HG02970 (cell line): ENCODE measurements at regions not wholly inside any gene's neighbourhood (a gene's known extent, or its start where the extent isn't known, plus 50 kb on each side); places are given as distances from the start of the nearest gene placed in this dataset.

Source experiments
- ATAC-seq: cut with Tn5 transposase; IDR thresholded peaks from one replicate; pipeline ENCODE4 v1.9.1; 2021; ENCODE audit warnings: mild to moderate bottlenecking, moderate library complexity, moderate number of reproducible peaks; ENCODE audit not compliant: unreplicated experiment, low FRiP score

DNA sequence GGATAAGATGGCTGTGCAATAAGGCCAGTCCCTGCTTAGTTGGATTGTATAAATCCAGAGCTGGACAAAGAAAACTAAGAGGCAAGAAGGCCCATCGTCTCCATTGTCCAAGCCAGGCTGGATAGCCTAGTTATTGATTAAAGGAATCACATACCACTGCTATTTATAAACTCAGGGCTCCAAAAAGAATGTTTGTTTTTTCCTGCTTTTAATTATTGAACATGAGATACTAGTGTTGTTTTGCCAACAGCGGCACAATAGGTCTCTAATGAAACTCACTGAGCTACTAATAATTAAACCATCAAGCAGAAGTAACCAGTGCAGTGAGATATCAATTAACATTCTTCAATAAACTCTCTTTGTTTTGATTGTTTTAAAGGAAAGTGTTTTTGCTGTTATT, 259.7 kb downstream of the INSC start:
- no peak for ATAC-seq

DNA sequence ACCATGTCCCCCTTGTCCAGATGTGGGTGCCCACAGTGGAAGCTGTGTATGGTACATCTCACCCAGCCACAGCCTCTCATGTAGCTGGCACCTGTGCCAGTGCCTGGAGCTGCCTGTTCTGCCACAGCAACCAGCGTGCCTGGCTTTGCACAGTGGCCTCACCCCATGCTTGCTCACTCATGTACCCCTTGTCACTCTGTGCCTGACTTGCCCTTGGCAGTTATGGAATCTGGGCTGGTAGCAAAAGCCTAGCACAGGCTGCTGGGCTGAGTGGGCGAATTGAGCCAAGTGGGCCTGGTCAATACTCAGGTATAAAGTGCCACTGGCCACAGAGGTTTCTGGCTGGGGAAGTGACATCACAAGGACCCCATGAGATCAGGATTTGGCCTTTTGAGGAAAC, 264.2 kb downstream of the INSC start:
- ATAC-seq: no peak

DNA sequence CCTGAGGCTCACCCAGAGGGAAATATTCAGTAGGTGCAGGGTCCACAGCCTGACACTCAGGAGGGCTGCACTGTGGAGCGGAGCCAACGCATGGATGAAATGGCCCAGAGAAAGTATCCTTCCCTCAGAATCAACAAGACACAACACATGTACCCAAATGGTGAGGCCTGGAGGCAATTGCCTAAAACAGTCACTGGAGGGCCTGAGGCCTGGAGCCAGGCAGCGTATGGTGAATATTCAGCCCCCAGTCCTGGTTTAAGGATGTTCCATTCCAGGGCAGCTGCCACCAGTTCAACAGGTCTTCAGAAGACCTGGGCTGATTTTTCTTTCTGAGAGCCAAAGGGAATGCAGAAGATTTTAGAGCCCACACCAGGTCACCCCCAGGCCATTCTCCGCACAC, 264.8 kb downstream of the INSC start:
- no peak for ATAC-seq

DNA sequence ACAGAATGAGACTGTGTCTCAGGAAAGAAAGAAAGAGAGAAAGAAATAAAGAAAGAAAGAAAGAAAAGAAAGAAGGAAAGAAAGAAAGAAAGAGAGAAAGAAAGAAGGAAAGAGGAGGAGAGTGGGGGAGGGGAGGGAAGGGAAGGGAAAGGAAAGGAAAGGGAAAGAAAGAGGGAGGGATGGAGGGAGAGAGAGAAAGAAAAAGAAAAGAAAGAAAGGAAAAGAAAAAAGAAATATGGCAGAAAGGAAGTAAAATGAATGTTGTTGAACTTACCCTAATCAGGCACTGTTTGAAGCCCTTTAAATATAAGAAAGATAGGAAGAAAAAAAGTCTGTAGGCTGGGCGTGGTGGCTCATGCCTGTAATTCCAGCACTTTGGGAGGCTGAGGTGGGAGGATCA, 276.1 kb downstream of the INSC start:
- no peak for ATAC-seq

DNA sequence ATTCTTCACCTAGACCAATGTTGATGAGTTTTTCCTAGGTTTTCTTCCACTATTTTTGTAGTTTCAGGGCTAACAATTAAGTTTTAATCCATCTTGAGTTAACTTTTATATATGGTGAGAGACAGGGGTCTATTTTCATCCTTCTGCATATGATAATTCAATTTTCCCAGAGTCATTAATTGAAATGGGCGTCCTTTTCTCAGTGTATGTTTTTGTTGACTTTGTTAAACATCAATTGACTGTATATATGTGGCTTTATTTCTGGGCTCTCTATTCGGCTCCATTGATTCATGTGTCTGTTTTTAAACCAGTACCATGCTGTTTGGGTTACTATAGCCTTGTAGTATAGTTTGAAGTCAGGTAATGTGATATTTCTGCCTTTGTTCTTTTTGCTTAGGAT, 282.1 kb downstream of the INSC start:
- no peak for ATAC-seq

DNA sequence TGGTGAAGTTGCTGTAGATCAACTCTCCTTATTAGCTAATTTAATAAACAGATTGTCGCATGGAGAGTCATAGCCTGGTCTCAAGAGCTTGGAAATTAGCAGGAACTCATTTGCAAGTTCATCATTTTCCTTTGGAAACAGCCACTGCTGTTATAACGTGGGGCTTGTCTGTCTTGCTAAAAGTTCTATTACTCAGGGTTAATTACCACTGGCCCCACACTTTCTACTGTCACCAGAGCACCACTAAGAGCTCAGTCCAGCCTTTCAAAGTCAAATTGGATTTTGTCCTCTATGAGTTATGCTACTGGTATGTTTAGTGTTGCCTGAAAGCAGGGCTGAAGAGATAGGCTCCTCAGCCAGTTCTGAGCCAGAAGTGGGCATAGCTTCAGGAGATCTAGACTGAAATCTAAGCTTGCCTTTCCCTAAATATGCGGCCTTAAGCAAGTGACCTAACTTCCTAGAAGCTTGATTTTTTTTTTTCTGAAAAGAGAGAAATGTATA, 292.2 kb downstream of the INSC start:
- no peak for ATAC-seq

DNA sequence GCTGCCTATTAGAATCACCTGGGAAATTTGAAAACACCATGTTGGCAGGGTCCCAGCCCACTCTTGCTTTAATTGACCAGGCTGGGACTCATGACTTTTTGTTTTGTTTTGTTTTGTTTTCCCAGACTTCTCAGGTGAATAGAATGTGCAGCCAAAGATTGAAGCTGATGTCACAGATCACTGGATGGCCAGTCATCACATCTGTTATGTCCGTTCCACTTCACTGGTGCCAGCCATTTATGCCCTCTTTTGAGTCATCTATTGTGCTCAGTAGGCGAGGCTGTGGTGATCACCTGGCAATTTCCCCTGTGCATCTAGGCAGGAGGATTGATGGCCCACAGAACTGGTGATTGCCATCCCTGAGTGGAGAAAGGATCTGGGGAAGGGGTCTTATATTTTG, 297.3 kb downstream of the INSC start:
- no peak for ATAC-seq

DNA sequence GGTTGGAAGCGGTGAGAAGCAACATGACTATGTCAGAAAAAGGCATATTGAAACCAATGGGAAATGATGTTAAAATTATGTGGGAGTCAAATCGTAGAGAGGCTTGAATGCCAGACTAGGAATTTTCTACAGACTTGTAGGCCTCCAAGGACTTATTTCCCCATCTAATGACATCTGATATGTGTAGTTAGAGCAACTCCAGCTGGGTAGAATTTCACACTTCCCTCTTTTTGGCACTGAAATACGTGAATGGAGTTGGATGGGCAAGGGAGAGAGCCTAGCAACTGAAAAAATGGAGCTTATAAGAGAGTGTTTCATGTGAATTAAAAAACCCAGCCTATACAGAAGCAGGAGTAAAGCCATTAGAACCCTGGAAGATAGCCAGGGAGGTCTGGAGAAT, 304.2 kb downstream of the INSC start:
- ATAC-seq: no peak

DNA sequence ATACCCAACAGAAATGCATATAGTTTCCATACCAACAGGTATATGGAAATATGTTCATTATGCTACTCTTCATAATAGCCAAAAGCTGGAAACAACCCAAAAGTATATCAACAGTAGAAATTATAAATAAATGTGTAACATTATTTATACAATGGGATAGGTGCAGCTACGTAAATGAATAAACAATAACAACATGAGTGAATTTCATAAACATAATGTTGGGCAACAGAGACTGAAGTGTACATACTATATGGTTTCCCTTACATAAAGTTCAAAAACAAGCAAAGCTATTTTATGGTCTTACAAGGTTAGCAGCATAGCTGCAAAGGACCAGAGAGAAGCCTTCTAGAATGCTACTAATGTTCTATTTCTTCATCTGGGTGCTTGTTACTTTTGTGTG, 305.0 kb downstream of the INSC start:
- ATAC-seq: no peak

DNA sequence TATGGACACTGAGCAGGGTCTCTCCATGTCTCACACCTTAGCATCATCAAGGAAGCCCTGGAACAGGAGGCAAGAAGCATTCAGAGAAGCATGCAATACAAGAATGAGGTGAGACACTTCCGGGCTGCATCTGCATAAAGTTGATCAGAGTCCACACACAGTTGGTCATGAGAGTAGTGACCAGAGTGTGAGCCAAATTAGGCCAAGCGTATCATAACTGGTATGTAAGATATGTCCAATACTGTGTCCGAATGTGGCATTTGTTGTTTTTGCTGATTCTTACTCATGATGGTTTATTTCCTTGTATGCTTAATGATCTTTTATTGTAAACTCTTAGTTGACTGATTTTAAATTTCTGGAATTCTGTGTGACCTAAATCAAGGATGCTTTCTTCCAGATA, 315.7 kb downstream of the INSC start:
- no peak for ATAC-seq

DNA sequence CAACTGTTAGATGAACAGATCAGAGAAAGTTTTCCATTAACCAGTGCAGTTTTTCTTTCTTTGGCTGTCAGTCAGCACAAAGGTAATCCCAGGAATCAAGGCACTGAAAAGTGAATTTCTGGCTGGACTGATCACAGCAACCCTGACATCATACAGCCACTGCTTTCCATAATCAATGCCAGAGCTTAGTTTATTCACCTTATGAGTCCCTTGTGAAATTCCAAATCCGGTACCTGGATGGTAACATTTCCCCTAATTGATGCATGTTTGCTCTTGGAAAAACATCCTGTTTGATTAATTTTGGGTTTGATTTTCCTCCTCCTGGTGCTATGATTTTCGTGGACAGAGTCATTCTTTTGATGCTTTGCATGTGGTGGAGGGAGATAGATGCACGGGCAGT, 319.8 kb downstream of the INSC start:
- no peak for ATAC-seq

DNA sequence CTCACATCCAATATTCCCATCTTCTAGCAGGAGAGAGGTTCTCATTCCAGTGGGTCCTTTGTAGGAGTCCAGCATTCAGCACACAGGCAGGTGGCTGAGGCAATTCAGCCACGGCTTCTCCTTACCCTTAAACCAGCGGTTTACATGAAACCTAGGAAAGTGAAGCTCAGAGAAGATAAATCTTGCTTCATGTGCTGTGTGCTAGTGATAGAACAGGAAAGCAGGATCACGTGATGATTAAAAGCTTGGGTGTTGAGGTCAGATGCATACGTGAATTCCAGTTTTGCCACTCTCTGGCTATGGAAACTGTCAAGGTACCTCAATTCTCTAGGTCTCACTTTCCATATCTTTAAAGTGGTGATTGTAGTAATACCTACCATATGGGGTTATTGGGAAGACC, 331.6 kb downstream of the INSC start:
- no peak for ATAC-seq

DNA sequence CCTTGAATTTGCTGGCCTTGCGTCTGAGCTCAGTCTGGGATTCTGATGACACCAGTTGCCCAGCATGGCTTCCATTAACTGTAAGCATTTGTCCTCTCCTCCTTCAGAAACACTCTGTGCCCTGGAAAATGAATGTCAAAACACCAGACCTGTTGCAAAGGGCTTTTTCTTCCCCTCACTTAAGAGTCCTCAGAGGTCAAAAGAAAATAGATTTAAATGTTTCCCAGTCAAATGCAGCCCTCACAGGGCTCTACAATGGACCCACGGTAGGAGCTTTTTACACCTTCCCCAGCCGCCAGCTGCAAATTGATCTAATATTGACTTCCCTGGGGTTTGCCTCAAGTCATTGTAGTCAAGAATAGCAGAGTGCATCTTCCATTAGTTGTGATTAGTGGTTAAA, 332.2 kb downstream of the INSC start:
- no peak for ATAC-seq

DNA sequence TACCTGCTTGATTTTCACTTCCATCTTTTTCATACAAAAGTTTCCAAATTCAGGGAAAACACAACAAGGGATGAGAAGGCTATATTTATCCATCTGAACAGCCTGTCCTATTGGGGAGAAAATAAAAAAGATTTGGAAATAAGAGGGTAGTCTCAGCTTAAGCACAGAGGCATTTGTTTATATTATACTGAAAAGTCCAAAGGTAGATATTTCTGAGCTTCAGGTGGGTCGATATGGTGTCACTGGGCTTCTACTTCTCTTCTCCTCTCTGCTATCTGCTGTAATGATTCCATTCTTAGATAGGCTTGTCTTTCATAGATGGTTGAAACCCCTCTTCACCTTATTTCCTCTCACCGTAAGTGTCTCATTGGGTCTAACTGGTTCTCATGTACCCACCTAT, 337.0 kb downstream of the INSC start:
- ATAC-seq: no peak

DNA sequence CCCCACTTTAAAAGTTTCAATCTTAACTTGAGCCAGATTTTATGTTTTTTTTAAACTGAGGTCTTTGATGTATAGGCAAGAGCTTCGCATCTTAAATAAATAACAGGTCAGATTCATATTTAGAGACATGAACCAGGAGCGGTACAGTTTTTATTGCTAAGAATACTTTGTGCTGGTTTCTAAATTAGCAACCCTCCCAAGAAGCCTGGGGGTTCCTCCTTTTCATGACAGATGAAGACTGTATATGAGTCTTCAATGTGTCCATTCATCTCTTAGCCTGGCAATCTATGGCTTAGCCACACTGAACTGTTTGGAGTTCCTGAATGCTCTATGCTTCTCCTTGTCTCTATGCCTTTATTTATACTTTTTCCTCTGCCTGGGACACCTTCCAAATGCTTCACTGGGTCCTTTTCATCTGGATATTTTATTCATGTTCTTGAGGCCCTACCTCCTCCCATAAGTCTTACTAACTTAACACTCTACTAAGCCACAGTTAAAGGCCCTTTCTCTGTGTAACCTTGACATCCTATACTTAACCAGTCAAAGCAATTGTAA, 338.6 kb downstream of the INSC start:
- no peak for ATAC-seq

DNA sequence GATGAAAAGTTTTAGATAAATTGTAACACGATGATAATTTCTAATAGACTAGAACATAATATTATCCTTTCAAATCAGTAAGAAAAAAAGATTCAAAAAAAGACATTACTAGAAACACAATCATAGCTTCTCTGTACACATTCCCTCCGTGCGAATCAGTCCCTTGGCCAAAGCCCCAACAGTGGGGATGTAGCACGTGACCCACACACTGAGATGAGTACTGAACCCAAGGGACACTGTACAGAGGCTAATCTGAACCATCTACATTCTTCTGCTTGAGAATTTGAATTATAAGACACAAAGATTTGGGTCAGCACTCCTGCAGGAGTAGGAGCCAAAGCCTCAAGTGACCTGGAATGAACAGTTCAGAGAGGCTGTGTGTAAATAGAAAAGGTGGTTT, 353.7 kb downstream of the INSC start:
- no peak for ATAC-seq

DNA sequence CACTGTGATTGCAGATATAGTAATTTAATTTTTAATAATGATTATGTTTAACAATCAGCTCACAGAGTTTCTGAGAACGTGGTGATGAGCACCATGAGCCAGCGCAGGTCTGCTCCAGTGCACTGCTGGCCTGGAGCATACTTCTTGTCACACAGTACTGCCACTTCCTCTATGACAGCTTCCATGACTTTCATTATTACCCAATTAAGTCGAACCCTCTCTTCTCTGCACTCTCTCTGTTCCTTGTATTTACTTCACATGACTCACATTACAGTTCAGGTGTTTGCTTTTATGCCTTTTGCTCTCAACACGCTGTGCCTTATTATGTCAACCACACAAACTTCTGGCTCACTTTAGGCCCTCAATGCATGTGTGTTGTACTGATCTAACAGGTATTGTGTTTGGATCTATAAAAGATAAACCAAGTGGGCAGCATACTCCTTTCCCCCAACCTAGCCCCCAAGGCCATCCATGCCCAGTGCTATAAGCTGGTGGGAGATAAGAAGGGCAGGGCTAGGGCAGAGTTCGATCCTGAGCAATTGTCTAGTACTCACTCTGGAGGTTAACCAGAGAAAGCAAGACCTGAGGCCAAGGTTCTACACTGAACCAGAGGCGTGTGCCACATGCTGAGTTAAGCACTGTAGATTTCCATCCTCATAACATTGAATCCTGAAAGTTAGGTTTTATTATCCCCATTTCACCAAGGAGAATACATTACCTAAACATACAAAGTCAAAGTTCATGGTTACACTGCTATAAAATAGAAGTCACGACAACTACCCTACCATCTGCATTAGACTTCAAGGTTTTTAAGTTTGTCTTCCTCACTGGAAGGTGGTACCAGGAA, 356.5 kb downstream of the INSC start:
- ATAC-seq: no peak

DNA sequence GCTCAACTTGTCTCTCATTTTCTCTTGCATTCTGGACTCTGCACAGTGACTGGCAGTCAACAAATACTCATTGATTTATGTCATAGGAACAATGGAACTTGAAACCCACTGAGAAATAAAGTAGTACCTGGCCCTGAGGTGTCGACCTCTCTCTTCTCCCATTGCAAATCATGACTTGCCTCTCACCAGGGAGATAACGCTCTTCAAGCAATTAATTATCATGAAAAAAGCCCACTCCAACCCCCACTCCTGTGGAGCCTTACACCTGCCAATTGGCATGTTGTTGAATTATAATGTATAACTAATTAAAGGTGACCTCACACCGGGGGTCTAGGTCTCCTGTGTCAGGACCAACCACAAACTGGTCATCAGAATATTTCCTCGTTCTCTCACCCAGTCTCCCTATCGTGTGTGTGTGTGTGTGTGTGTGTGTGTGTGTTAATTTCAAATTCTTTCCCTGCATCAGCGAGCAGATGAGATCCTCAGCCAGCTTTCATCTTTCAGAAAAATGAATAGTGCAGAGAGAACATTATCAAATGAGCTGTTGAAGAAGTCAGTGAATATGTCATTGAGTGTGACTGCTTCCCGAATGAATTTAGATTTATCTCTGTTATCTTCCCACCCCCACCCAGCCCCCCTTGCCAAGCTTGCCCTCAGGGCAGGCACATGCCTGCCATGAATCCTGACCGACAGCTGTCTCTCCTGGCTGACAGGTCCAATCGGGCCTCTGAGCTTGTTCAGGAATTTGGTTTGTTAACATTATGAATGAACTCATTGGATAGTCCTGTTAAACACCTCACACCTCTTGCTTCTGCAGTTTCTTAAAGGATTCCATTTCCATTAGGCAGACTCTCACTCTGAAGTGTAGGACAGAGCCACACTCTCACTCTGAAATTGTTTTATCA, 357.4 kb downstream of the INSC start:
- ATAC-seq: no peak

DNA sequence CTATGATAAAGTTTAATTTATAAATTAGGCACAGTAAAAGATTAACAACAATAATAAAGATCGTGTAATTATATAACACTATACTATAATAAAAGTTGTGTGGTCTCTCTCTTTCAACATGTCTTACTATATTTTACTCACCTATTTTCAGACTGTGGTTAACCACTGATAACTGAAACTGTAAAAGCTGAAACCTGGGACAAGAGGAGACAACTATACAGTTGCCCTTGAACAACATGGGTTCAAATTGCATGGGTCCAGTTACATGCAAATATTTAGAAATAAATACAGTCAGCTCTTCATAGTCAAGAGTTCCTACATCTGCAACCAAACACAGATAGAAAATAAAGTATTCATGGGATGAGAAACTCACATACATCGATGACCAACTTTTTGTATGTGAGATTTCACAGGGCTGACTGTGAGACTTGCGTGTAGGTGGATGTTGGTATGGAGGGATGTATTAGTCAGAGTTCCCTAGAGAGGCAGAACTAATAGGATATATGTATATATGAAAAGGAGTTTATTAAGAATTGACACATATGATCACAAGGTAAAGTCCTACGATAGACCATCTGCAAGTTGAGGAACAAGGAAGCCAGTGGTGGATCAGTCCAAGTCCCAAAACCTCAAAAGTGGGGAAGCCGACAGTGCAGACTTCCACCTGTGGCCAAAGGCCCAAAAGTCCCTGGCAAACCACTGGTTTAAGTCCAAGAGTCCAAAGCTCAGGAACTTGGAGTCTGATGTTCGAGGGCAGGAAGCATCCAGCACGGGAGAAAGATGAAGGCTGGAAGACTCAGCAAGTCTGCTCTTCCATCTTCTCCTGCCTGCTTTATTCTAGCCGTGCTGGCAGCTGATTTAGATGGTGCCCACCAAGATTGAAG, 359.5 kb downstream of the INSC start:
- ATAC-seq: no peak

DNA sequence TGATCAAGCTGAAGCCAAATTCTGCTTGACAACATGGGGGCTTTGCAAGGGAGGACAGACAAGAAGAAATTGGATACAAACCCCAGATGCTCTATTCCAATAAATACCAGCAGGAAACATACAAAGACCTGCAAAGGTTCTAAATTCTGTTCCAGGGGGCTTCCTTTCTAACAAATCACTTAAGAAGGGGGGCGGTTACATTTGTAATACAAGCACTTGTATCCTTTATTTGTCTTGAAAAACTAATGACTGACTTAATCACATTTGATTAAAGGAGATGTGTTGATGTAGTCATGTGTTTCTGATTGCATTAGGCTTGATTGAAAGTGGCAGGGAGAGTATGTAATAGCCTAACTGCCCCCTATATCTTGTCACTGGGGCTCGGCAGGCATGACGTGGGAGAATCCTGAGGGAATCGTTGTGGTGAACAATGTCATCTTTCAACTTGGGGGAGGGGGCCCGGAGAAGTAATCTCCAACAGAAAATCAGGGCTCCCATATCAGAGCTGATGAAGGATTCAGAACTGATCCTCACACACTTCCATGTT, 361.7 kb downstream of the INSC start:
- no peak for ATAC-seq
